Astrocyte of the spinal cord (primary cell): ENCODE measurements at regions not wholly inside any gene's neighbourhood (a gene's known extent, or its start where the extent isn't known, plus 50 kb on each side); places are given as distances from the start of the nearest gene placed in this dataset.

Source experiments
- DNase-seq: peaks from one replicate; pipeline ENCODE4 v3.0.0; 2011; ENCODE audit warnings: low read depth, low spot score
- H3K4me3 ChIP-seq: 2 replicates; pipeline ENCODE4 v1.5.1; 2011; ENCODE audit warnings: low read depth, mild to moderate bottlenecking, low read length, moderate library complexity
- in situ Hi-C: cut with HindIII; loops from 2 replicates; pipeline ENCODE4 v1.10.0; 2017; ENCODE audit warnings: low sequenced_read_pairs
- TF ChIP-seq, protein P1 (sequence below): IDR thresholded peaks from 2 replicates; pipeline ENCODE4 v1.5.1; 2012; ENCODE audit warnings: low read depth, mild to moderate bottlenecking, low read length, inconsistent platforms

DNA sequence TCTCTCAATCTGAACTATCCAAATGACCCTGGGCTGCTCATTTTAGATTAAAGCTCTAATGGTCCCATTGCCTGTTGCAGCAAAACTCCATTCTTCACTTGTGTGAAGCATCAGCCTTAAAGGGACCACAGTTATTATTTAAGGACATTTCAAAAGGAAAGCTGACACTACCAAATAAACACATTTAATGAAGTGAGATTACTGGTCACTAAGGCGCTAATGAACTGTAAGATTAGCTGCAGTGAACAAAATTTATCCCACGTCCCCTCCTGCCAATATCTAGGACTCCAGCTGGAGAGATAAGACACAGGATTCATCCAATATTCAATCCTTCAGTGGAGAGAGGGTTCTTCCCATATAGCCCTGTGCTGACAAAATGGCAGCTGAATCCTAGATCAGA is 1029.2 kb upstream of the SEL1L start:
- TF ChIP-seq, protein P1, sequence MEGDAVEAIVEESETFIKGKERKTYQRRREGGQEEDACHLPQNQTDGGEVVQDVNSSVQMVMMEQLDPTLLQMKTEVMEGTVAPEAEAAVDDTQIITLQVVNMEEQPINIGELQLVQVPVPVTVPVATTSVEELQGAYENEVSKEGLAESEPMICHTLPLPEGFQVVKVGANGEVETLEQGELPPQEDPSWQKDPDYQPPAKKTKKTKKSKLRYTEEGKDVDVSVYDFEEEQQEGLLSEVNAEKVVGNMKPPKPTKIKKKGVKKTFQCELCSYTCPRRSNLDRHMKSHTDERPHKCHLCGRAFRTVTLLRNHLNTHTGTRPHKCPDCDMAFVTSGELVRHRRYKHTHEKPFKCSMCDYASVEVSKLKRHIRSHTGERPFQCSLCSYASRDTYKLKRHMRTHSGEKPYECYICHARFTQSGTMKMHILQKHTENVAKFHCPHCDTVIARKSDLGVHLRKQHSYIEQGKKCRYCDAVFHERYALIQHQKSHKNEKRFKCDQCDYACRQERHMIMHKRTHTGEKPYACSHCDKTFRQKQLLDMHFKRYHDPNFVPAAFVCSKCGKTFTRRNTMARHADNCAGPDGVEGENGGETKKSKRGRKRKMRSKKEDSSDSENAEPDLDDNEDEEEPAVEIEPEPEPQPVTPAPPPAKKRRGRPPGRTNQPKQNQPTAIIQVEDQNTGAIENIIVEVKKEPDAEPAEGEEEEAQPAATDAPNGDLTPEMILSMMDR = no peak
- H3K4me3 ChIP-seq = no peak overlapping the region
- DNase-seq = no peak
- in situ Hi-C loops = no loop called here

DNA sequence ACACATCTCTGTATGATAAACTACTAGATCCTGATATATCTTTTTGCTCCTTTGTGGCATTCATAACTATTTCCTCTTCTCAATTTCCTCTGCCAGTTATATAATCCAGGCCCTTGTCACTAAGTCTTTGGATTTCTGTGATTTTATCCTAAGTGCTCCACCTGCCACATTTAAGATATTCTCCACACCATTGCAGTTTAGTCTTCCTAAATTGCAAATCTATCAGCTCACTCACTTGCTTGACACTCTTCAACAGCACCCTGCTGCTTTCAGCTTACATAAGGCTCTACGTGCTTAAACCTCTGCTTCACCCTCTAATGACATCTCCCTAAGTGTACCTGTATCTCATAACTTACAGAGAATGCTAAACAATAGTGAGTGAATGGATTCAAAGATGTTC is 1032.2 kb upstream of the SEL1L start:
- DNase-seq = no peak
- in situ Hi-C loops = no loop called here
- TF ChIP-seq, protein P1 = no peak
- H3K4me3 ChIP-seq = no peak overlapping the region

DNA sequence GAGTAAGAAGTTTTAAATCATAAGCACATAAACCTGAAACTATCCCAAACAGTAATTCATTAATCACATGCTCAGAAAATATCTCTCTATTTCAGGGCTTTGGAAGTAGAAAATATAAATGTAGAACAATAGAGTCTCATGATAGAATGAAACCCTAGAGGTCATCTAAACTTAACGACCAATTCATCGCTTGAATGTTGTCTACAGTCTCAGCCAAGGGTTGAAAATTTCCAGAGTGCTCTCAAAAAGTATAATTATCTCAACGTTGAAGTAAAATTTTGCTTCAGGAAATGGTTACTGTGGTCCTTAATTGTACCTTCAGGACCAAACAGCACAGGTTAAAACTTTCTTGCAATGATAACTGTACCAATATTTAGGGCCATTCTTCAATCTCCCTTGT is 1053.6 kb upstream of the SEL1L start:
- no peak overlapping the region for H3K4me3 ChIP-seq
- TF ChIP-seq, protein P1 = no peak
- no peak for DNase-seq
- in situ Hi-C loops = no loop called here

DNA sequence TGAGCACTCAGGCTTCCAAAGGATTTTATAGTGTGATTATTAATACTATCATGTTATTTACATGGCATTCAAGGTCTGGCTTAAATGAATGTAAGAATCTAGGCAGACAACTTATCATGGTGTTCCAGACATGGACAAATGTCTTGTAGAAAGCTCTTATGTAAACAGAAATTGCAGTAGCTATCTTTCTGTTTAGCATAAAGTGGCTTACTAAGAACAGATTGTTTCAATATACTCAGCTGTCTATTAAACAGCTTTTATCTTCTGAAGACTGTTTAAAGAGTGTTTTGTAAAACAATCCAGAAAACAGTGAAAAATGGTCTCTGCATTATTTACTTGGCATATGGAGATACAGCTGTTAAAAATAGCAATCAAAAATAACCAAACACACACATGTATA is 1061.8 kb upstream of the SEL1L start:
- TF ChIP-seq, protein P1 = no peak
- no peak overlapping the region for H3K4me3 ChIP-seq
- in situ Hi-C loops = no loop called here
- no peak for DNase-seq

DNA sequence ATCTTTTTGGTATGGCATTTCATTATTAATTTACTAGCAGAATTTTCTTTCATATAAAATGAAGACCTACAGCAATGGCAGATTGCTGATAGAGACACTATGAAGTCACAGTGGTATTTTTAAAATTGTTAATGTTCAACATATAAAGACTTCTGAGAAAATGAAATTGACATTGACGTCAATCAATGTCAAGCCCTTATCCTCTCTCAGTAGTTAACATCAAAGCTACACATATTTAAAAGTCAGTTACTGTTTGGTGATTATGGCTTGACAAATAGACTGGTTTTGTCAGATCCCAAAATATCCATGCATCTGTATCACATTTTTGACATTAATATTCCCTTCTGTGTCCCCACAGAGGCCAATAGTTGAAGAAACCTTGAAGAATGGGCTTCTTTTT is 1069.1 kb upstream of the SEL1L start:
- in situ Hi-C loops = no loop called here
- TF ChIP-seq, protein P1 = no peak
- no peak overlapping the region for H3K4me3 ChIP-seq
- DNase-seq = no peak

DNA sequence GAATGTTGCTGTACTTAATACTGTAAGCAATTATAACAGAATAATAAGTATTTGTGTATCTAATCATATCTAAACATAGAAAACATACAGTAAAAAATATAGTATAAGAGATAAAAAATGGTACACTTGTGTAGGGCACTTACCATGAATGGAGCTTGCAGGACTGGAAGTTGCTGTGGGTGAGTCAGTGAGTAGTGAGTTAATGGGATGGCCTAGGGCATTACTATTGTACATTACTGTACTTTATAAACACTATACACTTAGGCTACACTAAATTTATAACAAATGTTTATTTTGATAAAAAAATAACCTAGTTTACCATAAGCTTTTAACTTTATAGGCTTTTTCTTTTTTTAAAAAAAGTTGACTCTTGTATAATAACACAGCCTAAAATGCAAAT is 1071.2 kb upstream of the SEL1L start:
- DNase-seq = no peak
- TF ChIP-seq, protein P1 = no peak
- in situ Hi-C loops = no loop called here
- H3K4me3 ChIP-seq = no peak overlapping the region

DNA sequence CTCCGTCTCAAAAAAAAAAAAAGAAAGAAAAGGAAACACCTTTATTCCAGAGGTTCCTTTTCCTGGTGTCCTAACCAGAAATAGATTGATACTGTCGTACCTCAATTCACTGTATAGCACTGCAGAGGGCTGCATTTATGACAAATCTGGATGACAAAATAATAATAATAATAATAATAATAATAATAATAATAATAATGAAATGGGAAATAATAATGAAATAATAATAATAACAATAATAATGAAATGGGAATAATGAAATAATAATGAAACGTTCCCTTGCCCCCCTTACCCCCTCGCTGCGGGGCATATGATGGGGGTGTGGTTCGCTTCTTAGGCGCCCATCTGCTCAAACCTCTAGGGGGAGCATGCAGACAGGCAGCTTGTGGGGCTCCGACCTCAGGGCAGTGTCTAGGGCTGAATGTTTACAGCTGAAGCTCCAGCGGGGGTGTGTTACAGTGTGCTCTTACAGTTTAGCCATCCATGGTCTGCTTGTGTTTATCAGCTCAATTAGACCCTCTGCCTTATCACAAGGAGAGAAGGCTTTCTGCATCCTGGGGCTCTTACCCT is 1088.3 kb upstream of the SEL1L start:
- TF ChIP-seq, protein P1 = no peak
- no peak for DNase-seq
- no peak overlapping the region for H3K4me3 ChIP-seq
- in situ Hi-C loops = no loop called here
